Omental fat pad (tissue), 3 donors: ENCODE measurements at regions not wholly inside any gene's neighbourhood (a gene's known extent, or its start where the extent isn't known, plus 50 kb on each side); places are given as distances from the start of the nearest gene placed in this dataset.
"Not testable (repeated sequence)": the region's sequence is repeated elsewhere in the genome, so short reads cannot be mapped to it uniquely, and the experiment has no call there.

Experiments used
- ATAC-seq: fragments of 150-250 bp; one replicate; pipeline ENCODE4 v1.9.1; 2016; ENCODE audit warnings: mild to moderate bottlenecking, moderate library complexity; ENCODE audit not compliant: low FRiP score
- DNase-seq: peaks from one replicate; pipeline ENCODE4 v3.0.0-alpha.2; 2019; ENCODE audit warnings: low spot score
- TF ChIP-seq, protein P1 (sequence below), 3 donors: fragments of 450-650 bp; IDR thresholded peaks; one replicate each; pipeline ENCODE4 v1.5.1; 2016 to 2017; ENCODE audit warnings: antibody characterized with exemption in 3 of 3, mild to moderate bottlenecking in 3 of 3, moderate library complexity in 2 of 3

DNA sequence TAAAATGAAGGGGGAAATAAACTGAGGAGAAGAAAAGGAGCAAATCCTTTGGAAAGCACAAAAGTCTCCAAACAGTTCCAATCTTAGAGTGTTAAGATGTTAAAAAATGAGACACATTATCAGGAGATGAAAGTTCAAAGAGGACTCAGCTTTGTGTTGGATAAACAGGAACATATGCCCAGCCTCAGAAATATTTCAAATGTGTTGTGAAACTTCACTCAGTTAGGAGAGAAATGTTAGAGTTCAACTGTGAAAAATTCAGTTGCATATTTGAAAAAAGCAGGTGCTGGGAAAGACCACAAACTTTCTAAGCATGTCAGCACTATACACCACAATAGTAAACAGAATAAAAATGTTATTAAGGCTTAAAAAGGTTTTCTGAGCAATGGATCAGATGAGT lies 136.8 kb upstream of the PRKD1 start:
- peak; percentile 77 for ATAC-seq
- TF ChIP-seq, protein P1, sequence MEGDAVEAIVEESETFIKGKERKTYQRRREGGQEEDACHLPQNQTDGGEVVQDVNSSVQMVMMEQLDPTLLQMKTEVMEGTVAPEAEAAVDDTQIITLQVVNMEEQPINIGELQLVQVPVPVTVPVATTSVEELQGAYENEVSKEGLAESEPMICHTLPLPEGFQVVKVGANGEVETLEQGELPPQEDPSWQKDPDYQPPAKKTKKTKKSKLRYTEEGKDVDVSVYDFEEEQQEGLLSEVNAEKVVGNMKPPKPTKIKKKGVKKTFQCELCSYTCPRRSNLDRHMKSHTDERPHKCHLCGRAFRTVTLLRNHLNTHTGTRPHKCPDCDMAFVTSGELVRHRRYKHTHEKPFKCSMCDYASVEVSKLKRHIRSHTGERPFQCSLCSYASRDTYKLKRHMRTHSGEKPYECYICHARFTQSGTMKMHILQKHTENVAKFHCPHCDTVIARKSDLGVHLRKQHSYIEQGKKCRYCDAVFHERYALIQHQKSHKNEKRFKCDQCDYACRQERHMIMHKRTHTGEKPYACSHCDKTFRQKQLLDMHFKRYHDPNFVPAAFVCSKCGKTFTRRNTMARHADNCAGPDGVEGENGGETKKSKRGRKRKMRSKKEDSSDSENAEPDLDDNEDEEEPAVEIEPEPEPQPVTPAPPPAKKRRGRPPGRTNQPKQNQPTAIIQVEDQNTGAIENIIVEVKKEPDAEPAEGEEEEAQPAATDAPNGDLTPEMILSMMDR (IDR thresholded peaks at IDR 0.05): no peak

DNA sequence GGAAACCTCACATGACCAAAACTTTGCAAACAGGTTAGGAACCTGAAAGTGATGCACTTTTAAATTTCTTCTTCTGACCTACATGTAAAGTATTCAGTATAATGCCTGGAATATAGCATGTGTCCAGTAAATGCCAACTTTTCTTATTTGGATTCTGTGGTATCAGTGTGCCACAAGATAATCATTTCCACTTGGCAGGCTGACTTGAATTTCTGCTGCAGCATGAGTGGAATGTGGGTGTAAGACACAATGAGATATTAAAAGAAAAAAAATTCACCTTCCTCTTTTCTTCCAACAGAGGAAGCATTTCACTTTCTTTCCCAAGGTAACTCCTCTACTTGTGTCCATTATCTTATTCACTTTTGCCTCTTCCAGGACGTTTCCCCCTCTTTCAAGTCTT lies 141.9 kb upstream of the PRKD1 start:
- no peak for ATAC-seq
- no peak for DNase-seq
- TF ChIP-seq, protein P1 (IDR thresholded peaks at IDR 0.05): no peak

More for the DNA sequence above, 136.8 kb upstream of the PRKD1 start:
- no peak for DNase-seq

DNA sequence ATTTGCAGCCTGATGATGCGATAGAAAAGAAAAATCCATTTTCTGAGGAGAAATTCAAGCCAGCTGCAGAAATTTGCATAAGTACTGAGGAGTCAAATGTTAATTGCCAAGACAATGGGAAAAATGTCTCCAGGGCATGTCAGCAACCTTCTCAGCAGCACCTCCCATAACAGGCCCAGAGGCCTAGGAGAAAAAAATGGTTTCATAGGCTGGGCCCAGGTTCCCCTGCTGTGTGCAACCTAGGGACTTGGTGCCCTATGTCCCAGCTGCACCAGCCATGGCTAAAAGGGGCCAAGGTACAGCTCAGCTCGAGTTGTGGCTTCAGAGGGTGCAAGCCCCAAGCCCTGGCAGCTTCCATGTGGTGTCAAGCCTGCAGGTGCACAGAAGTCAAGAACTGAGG lies 144.8 kb upstream of the PRKD1 start:
- ATAC-seq, DNase-seq: not testable (repeated sequence)

DNA sequence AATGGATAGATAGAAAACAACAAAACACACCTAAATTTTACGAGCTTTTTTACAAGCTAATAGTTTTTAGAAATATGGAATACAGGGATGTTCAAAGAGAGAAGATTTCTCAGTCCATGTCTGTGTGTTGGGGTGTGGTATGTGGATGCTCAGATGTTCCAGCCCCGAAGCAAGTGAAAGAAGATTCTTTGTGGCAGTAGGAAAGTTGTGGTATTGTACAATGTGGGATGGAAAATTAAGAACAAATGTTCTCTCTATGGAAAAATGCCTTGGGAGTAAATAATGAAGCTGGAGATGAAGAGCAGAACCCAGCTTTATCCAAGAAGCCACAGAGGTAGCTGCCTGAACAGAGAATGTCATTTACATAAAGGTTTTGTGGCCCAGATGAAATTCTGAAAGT lies 150.3 kb upstream of the PRKD1 start:
- ATAC-seq (no peak), DNase-seq (no peak)
- TF ChIP-seq, protein P1 (IDR thresholded peaks at IDR 0.05): no peak

DNA sequence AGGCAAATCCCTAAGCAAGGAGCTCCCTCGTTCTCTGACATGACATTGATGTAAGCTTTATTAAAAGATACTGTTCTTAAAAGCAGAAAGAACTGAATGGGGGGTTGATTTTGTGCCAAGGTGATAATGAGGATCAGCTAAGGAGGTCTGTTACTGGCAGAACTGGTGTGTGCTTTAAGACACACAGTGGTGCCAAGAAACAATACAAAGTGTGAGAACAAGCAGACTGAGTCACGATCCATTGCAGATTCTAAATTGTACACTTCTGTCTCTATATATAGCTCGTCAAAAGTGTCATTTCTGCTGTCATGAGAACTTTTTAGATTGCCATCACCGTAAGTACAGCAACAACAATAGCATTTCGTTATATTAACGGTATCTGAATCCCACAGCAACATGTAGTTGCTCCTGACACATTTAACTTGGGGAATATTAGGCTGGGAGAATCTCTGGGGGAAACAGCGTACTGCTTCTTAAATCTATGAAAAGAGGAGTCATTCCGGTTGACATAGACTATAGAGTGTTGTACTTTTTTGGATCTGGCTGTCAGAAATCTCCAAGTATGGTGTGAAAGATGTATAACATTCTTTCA lies 151.3 kb upstream of the PRKD1 start:
- DNase-seq: no peak
- TF ChIP-seq, protein P1 (IDR thresholded peaks at IDR 0.05): no peak
- ATAC-seq: no peak

DNA sequence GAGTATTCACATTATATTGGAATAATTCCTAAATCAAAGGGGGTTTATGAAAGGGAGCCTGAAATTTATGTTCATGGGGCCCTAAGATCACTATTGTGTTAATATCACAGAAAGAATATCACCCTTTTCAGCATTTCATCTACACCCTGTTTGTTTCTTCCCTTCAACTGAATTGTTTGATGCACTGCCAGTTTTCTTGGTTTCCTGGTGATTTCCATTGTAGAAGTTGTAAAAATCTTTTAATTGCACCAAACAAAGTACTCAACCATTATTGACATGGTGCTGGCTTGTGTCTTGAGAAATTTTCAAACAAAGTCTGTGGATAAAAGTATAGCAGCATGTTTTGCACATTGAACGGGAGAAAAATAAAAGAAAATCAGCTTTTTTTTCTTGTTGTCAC lies 154.8 kb upstream of the PRKD1 start:
- no peak for ATAC-seq
- DNase-seq: no peak
- TF ChIP-seq, protein P1 (IDR thresholded peaks at IDR 0.05): no peak

DNA sequence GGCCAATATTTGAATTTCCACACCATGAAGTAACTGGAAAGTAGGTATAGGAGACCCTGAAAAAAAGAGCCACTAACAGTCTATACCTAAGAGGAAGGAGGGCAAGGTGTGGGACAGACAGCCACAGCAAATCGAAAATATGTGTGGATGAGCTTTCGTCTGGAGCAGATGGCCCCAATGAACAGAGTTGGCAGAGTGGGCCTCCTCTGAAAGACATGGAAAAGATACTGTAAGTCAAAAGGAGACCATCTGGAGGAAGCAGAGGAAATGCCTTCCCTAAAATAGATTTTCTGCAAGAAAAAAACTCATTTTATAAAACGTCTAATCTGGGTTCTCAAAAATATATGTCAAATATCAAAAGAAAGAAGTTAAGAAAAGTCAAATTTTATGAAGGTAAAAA lies 157.2 kb upstream of the PRKD1 start:
- TF ChIP-seq, protein P1 (IDR thresholded peaks at IDR 0.05): no peak
- no peak for DNase-seq
- no peak for ATAC-seq

DNA sequence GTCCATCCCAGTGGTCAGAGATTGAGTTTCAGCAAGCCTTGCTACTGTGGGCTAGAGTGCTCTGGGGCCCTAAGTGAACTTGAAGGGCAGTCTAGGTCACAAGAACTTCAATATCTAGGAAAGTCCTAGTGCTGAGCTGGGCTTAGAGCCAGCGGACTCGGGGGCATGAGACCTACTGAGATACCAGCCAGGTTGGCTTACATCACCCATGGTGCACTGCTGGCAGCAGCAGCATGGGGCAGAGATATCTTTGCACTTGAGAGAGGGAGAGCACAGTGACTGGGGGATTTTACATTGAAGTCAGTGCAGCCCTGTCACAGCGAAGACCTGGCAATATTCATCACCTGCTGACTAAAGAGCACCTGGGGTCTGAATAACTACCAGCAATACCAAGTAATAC lies 158.3 kb upstream of the PRKD1 start:
- DNase-seq (no peak), ATAC-seq (no peak)
- TF ChIP-seq, protein P1 (IDR thresholded peaks at IDR 0.05): no peak
